ENCODE measurements at regions not wholly inside any gene's neighbourhood (a gene's known extent, or its start where the extent isn't known, plus 50 kb on each side); places are given as distances from the start of the nearest gene placed in this dataset.

DNA sequence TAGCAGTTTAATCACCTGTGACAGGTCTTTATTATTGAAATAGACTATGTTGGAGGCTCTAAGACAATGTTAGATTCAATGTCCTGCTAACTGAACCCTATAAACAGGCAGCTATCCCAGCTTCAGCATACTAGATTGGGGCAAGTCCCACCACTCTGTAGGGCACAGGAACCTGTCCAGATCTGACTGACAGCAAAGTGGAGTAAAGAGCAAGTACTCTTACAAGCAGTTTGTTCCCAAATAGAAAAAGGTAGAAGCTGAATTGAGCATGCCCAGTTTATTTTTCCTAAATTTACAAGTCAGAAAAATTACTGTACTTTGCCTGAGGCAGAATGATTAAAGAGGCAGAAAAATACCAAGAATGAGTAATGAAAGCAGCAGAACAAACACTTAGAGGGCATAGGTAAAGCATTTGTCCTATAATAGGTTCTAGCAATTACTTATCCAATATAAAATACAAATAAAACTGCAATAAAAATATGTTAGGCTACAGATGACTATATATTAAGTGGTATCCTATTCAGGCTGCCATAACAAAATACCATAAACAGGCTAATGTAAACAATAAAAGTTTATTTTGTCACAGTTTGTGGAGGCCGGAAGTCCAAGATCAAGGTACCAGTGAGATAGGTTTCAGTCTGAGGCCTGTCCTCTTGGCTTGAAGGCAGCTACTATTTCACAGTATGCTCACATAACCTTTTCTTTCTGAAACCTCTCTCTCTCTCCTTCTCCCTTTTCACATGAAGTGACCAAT is 868.2 kb downstream of the C12orf50 start:
- DNase-seq (ENCODE audit: low spot score): no peak

DNA sequence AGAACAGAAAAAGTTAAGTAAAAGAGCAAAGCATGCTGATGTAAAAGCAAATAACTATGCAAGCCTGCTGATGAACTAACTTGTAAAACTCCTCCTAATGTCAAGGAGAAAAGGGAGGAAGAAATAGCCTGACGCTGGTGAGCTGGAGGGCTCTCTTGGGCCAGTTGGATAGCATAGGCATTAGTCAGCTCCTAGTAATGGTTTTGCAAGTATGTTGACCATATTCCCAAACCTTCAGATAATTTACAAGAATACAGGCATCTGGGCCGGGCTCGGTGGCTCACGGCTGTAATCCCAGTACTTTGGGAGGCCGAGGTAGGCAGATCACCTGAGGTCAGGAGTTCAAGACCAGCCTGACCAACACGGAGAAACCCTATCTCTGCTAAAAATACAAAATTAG is 871.4 kb downstream of the C12orf50 start:
- DNase-seq (ENCODE audit: low spot score): no peak

DNA sequence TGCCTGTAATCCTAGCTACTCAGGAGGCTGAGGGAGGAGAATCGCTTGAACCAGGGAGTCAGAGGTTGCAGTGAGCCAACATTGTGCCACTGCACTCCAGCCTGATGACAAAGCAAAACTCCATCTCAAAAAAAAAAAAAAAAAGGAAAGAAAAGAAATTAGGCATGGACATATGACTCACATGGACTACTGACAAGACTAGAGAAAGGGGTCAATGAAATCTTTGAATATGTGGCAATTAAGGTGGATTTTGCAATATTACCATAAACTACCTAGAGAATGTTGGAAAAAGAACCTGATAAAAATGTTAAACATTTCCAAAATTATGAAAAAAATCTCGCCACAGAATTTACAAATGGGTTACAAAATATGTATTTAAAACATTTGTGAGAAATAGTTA is 873.6 kb downstream of the C12orf50 start:
- DNase-seq (ENCODE audit: low spot score): no peak

DNA sequence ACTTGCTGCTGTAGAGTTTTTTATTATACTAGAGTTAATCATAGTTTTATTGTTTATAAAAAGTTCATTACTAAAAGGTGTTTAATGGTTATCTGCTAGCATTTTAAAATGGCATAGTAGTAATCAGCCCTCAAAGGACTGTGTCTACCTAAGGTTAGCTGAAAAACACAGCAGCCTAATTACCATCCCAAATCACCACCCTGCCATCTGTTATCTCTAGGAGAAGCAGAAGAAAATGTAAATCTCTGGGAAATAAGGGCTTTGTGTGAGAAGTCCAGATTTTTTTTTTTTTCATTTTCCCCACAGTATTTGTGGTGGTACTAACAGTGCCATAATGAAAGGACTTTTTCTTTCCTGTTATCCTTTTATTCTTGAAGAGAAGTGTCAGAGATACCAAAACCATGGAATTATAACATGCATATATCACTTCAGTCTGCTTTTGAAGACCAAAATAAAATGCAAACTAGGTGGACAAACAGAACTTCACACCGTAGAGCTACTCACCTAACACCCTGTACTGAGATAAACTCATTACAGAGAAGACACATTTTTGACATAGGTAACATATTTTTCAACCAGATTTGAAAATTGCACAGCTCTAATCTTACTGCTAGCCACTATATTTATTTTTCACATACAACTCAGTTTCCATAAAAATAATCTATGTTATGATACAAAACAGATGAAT is 876.2 kb downstream of the C12orf50 start:
- no peak for DNase-seq (ENCODE audit: low spot score)

DNA sequence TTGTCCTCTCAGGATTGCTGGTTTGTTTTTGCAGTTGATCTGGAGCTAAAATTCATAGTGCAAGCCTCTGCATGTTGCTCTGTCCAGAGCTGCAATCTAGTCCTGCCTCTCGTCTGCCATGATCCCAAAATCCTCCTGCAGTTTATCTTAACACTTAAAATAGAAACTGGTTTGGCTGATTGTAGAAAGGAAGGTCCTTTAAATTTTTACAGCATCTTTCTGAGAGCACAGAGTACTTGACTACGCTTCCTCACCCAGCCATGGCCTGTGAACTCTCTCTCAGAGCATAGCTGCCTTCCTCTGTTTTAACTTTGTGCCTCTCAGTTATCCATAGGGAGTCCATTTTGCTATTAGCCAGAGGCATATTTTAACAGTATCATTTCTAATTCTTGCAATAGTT is 877.1 kb downstream of the C12orf50 start:
- no peak for DNase-seq (ENCODE audit: low spot score)

DNA sequence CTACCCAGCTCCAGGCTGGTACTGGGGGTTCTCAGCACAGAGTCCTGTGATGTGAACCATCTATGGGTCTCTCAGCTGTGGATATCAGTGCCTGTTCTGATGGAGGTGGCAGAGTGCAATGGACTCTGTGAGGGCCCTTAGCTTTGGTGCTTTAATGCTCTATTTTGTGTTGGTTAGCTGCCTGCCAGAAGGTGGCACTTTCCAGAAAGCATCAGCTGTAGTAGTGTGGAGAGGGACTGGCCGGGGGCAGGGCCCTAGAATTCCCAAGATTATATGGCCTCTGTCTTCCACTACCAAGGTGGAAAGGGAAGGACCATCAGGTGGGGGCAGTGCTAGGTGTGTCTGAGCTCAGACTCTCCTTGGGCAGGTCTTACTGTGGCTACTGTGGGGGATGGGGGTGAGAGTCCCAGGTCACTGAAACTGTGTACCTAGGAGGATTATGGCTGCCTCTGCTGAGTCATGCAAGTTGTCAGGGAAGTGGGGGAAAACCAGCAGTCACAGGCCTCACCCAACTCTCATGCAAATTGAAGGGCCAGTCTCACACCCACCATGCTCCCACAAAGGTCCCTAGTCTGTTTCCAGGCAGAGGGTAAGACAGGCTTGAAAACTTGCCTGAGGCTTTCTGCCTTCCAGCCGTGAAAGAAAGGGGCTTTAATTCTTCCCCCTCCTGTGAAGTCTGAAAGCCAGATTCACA is 878.1 kb downstream of the C12orf50 start:
- no peak for DNase-seq (ENCODE audit: low spot score)

DNA sequence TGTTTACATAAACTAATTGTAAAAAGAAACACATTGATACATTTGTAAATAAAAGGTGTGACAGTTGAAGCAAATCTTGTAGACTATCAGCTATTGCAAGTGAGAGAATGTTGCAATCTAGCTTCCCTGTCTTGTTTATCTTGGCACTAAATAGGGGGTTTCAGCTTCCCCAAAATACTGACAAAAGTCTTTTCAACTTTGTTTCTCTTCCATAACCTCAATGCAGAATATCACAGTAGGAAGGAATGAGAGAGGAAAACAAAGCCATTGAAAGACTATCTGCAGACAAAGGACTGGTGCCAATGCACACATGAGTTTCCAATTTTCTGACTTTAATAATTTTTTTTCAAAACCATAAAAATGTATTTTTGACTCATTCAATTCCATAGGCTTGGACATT is 886.2 kb upstream of the MGAT4C start:
- DNase-seq (ENCODE audit: low spot score): no peak

DNA sequence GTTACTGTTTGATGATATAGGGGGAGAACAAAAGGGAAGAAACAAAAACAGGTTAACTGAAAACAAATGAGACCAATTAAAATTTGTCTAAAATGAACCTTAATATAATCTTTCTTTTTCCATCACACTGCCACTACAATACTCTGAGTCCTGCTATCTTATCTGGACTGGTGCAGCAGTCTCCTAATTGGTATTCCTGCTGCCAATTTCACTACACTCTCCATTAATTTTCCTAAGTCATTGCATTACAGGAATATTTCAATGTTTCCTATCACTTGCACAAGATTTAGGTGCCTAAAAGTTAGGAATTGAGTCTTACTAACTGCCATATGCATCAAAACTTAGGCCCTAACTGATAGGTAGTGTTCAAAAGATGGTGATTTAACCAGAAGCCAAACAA is 884.9 kb upstream of the MGAT4C start:
- no peak for DNase-seq (ENCODE audit: low spot score)

DNA sequence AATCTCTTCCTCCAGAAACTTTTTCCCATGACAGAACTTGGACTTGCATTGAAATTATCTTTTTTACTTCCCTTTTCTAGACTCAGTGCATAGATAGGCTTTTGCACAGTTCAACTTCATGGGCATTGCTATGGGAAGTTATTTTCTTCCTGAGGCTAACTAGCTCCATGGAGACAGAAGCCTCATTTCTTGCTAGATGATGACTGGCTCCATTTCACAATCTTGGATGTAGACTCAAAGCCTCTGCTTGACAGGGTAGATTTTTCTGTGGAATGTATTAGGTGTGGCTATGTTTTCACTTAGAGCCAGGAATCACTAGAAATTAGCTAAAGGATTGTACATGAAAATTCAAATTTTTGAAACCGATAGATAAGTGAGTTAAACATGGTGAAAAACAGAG is 884.1 kb upstream of the MGAT4C start:
- DNase-seq (ENCODE audit: low spot score): no peak

DNA sequence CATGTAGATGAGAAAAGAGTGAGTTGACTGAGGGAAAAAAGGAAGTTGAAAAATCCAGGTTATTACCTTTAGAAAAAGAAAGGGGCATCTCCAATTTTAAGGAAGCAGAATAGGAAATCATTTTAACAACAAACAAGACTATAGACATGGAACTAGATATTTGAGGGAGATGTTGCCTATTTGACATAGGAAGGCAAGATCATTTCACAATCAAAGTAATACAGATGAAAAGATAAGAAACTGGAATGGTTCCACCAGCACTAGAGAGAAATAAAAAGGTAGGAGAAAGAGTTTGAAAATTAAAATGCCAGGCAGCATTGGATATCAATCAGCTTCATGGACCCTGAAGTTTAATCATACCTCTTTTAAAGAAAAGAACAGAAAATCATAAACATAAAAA is 881.0 kb upstream of the MGAT4C start:
- no peak for DNase-seq (ENCODE audit: low spot score)

DNA sequence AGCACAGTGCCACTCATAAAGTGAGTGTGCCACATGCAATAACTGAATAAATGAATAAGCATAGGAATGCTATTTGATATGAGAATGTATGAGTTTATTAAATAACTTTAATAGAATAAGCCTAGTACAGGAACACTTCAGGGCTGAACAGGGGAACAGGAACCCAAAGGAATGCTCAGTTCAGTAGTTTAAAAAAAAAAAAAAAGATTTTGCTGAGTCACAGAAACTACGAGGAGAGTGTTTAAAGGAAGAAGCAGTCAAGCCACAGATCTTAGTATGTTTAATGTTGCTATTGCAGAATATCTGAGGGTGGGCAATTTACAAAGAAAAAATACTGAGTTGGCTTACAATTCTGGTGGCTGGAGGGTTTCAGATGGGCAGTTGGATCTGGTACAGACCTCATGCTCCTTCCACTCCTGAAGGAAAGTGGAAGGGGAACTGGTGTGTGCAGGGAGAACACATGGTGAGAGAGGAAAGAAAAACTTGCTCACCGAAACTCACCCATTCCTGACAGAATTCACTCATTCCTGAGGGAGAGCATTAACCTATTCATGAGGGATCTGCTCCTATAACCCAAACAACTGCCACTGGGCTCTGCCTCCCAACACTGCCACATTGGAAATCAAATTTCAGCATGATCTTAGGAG is 880.3 kb upstream of the MGAT4C start:
- DNase-seq (ENCODE audit: low spot score): no peak

DNA sequence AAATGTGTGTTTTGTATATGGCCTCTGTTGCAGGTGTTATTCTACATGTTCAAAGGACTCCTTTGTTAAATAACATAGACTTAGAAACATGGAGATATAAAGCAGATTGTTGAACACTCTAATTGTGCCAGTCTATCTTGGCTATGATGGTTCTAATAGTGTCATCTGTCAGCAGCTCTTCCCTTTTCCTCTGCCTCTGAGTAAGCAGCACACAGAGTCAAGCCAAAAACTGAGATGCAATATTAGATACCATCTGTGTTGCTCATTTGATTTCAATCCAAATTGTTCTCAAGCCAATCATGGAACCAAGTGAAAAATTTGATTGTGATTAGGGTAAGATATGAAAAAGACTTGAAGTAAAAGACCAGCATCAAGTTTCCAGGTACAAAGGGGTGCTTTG is 871.1 kb upstream of the MGAT4C start:
- no peak for DNase-seq (ENCODE audit: low spot score)

DNA sequence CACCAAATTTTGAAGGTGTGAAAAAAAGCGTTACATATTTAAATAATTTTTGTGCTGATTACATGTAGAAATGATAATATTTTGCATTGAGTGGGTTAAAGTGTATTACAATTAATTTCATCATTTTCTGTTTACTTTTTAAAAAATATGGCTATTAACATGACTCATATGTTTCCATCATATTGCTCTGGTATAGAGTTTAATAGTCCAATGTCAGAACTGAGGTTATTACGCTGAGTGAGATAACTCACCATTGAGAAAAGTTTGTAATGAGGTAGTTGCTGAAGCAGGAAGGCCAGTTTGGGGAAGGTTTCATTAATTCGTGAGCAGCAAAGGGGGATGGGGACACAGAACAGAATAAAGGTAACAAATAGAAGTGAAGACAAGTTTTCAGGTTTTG is 865.7 kb upstream of the MGAT4C start:
- no peak for DNase-seq (ENCODE audit: low spot score)

DNA sequence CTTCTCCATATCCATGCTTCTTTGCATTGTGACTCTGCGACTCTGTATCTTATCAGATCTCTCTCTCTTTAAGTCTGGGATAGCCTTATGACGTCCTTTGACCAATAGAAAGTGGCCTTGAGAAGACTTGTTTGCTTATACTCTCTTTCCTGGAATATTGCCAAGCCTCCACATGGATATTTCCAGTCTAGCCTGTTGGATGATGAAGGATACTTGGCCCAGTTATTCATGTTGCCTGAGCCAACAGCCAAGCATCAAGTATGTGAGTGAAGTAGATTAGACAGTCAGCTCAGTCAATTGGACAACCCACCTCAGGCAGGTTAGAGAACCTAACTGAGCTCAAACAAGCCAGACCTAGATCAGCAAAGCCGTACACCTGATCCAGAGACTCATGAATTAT is 864.2 kb upstream of the MGAT4C start:
- DNase-seq (ENCODE audit: low spot score): no peak

DNA sequence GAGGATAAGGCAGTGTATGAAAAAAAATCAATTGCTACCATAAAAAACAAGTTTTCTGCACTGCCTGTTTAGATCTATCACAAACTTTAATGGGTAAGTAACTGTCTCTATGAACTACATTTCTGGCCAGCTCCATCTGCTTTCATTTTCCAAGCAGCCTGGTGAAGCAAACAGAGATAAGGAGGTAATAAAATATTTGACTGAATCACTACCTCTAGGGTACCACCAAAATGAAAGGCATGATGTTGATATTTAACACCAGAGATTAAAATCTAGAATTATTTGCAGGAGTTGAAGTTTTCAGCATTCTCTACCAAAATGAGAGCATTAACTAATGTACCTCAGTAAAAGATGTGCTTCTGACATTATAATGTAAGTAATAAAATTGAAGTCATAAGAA is 863.5 kb upstream of the MGAT4C start:
- no peak for DNase-seq (ENCODE audit: low spot score)

DNA sequence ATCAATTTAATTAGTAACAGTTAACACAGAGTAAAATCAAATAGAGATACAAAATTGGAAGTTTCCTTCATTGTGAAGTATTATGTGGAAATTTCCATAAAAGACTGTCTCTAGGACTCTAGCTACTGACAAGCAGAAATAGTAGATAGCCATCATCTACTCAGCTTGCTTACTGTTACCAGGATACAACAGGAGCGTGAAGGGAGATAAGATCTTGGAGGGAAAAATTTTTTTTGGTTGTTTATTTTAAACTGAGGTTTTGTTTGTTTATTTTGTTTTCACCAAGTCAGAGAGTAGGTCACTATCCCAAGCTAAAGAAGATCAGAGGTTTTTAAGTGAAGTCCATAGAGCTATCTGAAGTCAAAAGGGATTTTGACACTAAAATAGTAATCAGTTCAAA is 861.3 kb upstream of the MGAT4C start:
- DNase-seq (ENCODE audit: low spot score): no peak

DNA sequence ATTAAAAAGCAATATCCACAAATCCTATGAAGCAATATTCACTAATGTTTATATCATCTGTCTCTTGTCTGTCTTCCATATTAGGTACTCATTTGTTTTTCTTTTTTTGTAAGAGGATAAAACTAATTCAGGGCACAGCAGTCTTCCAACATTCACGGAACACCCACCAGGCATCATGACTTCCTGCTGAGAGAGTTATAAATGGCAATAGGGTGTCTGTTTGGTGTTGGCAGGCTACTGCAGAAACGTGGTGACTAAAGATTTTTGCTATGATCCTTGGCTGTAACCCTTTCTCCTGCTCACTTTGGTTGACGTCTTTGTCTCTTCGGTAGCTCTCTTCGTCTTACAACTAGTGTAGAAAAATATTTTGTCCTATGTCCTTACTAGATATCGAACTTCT is 860.6 kb upstream of the MGAT4C start:
- DNase-seq (ENCODE audit: low spot score): no peak

DNA sequence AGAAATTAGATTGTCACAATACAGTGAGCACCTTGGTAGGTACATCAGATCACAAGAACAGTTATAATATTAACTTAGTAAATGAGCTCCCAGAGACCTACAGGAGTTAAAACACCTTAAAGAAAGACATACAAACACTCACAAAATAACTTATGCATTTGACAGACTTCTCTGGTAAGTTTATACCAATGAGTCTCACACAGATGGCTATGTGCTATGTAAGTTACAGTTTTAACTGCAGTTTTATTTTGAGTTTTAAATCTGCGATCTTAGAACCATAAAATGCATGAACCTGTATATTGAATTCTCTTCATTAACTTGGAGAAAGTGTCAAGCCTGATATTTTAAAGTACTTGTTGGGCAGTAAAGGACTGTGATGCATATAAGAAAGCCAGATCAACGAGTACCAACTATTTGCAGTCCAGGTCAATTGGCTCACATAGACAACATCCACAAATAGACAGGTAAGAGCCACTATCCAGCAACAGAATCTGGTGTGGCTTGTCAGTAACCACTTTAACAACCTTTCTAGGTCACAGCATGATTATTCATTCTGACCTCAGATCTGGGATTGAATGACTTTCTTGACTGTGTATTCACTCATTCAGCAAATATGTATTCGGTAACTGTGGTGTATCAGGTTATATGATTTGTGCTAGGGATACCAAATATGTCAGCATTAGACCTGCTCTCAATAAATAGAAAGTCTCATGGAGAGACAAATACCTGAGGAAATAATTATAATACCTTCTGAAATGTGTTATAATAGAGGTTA is 856.6 kb upstream of the MGAT4C start:
- DNase-seq (ENCODE audit: low spot score): no peak

DNA sequence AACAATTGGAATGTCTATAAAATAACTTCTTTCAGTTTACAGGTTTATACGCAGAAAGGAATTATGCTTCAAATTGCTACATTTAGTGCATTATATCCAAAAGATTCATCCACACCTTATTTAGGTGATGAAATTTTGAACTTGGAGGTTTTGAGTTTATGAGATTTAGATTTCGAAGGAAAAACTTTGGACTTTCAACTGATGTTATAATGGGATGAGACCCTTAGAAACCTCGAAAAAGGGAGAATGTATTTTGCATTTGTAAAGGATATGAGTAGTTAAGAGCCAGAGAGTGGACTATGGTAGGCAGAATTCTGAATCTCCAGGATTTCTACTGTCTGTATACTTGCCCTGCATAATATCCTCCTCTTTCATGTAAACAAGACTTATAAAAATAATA is 851.6 kb upstream of the MGAT4C start:
- no peak for DNase-seq (ENCODE audit: low spot score)

DNA sequence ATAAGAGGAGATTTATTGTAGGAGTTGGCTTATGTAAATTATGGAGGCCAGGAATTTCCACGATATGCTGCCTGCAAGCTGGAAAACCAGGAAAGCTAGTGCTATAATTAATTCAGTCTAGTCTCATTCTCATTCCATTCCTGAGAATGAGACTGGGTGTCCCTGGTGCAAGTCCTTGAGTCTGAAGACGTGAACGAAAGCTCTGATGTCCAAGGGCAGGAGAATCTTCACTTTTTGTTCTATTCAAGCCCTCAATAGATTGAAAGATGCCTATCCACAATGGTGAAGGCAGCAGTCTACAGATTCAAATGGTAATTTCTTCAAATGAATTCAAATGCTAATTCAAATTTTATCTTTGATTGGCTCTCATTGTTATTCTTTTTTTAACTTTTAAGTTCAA is 851.1 kb upstream of the MGAT4C start:
- no peak for DNase-seq (ENCODE audit: low spot score)

DNA sequence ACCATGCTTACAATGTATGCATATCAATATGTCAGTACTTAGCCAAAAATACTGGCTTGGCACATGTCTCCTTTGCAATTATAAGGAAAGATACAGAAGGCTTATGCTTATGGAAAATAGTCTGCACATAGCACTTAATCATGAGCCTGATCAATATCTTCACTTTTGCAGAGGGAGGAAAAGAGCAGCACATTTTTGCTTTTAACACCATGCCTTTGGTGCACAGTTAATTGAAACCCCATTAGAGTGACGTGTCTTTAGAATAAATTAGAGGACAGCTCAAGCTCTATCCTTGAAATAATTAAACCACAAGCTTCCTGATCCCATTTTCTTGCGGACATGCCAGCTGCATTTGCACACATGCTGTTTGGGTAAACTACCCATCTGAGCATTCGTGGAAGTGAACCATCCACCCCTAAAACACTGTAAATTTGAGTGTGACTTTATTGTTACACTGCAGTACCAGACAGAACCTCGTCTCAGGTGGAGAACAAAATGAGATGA is 839.9 kb upstream of the MGAT4C start:
- no peak for DNase-seq (ENCODE audit: low spot score)

DNA sequence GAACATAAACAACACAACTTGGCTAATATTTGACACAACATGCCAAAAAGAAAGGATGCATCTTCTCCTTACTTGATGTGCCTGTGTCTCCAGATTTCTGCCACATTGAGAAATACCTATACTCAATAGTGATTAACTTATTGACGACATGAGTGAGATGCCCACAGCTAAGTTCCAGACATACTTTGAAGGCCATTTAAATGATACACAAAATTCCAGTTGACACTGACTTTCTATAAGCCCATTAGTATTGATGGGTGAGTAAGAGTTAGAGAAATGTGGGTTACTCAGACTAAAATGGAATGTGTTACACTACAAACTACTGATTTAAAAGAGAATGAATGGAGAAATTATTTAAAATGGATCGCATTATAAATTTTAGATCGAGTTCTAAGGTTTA is 838.2 kb upstream of the MGAT4C start:
- DNase-seq (ENCODE audit: low spot score): no peak

Data from NAMALWA (cell line).